Neutrophil (primary cell): ENCODE measurements at regions not wholly inside any gene's neighbourhood (a gene's known extent, or its start where the extent isn't known, plus 50 kb on each side); places are given as distances from the start of the nearest gene placed in this dataset.

Experiments
- H3K27ac ChIP-seq: fragments of 200-600 bp; sonication (generic); 2 replicates; pipeline ENCODE4 v1.5.1; 2016; ENCODE audit warnings: mild to moderate bottlenecking, moderate library complexity
- H3K27me3 ChIP-seq: fragments of 200-600 bp; sonication (generic); 2 replicates; pipeline ENCODE4 v1.6.0; 2016; ENCODE audit warnings: mild to moderate bottlenecking
- H3K36me3 ChIP-seq: fragments of 200-600 bp; sonication (generic); 2 replicates; pipeline ENCODE4 v1.5.1; 2017
- H3K4me1 ChIP-seq, 2 experiments: fragments of 200-600 bp in 1 of 2; sonication (generic) in 1 of 2; 1 replicate in 1 of 2; 2 replicates in 1 of 2; pipeline versions ENCODE4 v1.5.1 to v1.6.1; 2013 to 2016; ENCODE audit warnings: low read depth in 1 of 2, low read length in 1 of 2, mild to moderate bottlenecking in 1 of 2, moderate library complexity in 1 of 2; ENCODE audit not compliant: control insufficient read depth in 1 of 2, insufficient read depth in 1 of 2
- H3K4me3 ChIP-seq, 2 experiments: fragments of 200-600 bp in 1 of 2; sonication (generic) in 1 of 2; 1 replicate in 1 of 2; 2 replicates in 1 of 2; pipeline ENCODE4 v1.5.1; 2013 to 2016; ENCODE audit warnings: low read depth in 1 of 2, low read length in 1 of 2, mild to moderate bottlenecking in 1 of 2, moderate library complexity in 1 of 2
- H3K9me3 ChIP-seq: fragments of 200-600 bp; sonication (generic); 2 replicates; pipeline ENCODE4 v1.5.1; 2016
- CTCF ChIP-seq: fragments of 200-600 bp; sonication (generic); IDR thresholded peaks from 2 replicates; pipeline ENCODE4 v1.5.1; 2016; ENCODE audit warnings: antibody characterized with exemption

- Histone ChIP-seq H3K27ac (no peak overlapping the region), H3K4me3 (peak overlapping the region in 1 of 2 experiments; percentile 40), H3K27me3 (peaks cover 39% of the 10 kb centered on the region), H3K9me3 (no peaks in the 10 kb centered on the region), H3K36me3 (no peaks in the 10 kb centered on the region), H3K4me1 (peaks cover 0 to 11% of the 10 kb centered on the region in 2 experiments)
- TF ChIP-seq CTCF, result no peak
Measured at GRCh38 chr19:30718707-30719106, 346.5 kb downstream of the ZNF536 start.

GRCh38 chr19:30718014-30718413 lies 345.8 kb downstream of the ZNF536 start:
- TF ChIP-seq CTCF, result no peak
- H3K4me1 ChIP-seq, result peaks cover 0 to 11% of the 10 kb centered on the region in 2 experiments
- no peaks in the 10 kb centered on the region for H3K36me3 ChIP-seq
- H3K9me3 ChIP-seq, result no peaks in the 10 kb centered on the region
- H3K27ac ChIP-seq, result no peak overlapping the region
- peaks cover 39% of the 10 kb centered on the region for H3K27me3 ChIP-seq
- no peak overlapping the region for H3K4me3 ChIP-seq

GRCh38 chr19:30717381-30717780 lies 345.2 kb downstream of the ZNF536 start:
- no peak overlapping the region for H3K4me3 ChIP-seq

GRCh38 chr19:30712431-30713337 lies 340.5 kb downstream of the ZNF536 start:
- H3K4me3 ChIP-seq, result no peak overlapping the region
- H3K9me3 ChIP-seq, result no peaks in the 10 kb centered on the region
- no peak for TF ChIP-seq CTCF
- H3K27me3 ChIP-seq, result peaks cover 38% of the 10 kb centered on the region
- no peaks in the 10 kb centered on the region for H3K4me1 ChIP-seq
- H3K27ac ChIP-seq, result no peak overlapping the region
- H3K36me3 ChIP-seq, result no peaks in the 10 kb centered on the region

More at GRCh38 chr19:30717381-30717780, 345.2 kb downstream of the ZNF536 start:
- H3K36me3 ChIP-seq, result no peaks in the 10 kb centered on the region
- no peak for TF ChIP-seq CTCF
- no peaks in the 10 kb centered on the region for H3K9me3 ChIP-seq
- H3K4me1 ChIP-seq, result peaks cover 0 to 11% of the 10 kb centered on the region in 2 experiments
- peaks cover 46% of the 10 kb centered on the region for H3K27me3 ChIP-seq
- H3K27ac ChIP-seq, result no peak overlapping the region

GRCh38 chr19:30711826-30712225 lies 339.6 kb downstream of the ZNF536 start:
- Histone ChIP-seq H3K9me3 (no peaks in the 10 kb centered on the region), H3K4me3 (no peak overlapping the region), H3K27me3 (peaks cover 33% of the 10 kb centered on the region), H3K4me1 (no peaks in the 10 kb centered on the region), H3K36me3 (no peaks in the 10 kb centered on the region), H3K27ac (no peak overlapping the region)
- TF ChIP-seq CTCF, result no peak
